GM19099 (cell line): ENCODE measurements at regions not wholly inside any gene's neighbourhood (a gene's known extent, or its start where the extent isn't known, plus 50 kb on each side); places are given as distances from the start of the nearest gene placed in this dataset.

Experiments
- POLR2A ChIP-seq: IDR thresholded peaks from 3 replicates; pipeline ENCODE4 v1.6.1; 2011; ENCODE audit warnings: low read depth; ENCODE audit not compliant: insufficient read length; ENCODE audit errors: extremely low read depth

DNA sequence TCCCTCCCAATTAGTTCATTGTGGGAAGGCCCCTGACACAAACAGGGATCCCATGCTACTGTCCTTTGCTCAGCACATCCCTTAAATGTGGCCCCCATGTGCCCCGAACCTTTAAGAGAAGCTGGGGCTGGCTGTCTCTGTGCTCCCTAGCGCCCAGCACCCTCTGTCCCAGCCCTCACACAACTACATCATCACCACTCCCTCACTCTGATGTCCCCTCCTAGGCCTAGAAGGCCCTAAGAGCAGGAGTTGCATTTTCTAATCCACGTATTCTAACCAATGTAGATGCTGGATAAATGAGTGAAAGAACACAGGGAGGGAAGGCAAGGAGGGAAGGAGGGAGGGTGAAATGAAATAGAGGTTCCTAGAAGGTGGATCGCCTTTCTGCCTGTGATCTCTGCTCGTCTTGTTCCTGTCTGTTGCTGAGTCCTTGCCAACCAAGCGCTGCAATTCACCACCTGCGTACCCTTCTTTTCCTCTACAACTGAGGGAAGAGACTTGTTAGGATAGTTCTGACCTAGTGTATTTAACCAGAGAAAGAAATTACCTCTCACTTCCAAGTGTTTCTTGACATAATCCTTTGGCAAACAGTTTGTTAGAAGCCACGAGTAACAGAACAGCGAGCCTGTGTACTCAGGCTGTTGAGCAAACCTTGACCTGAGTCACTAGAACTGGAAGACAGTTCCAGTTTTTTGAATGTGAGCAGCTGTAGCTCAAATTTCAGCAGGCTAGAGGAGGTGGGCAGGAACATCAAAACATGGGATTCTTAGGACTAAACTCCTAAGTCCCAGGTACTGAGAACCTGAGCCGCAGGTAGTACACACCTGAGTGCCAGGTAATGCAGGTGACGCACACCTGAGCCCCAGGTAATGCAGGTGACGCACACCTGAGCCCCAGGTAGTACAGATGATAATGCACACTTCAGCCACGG, 181.5 kb upstream of the ID2 start:
- TF ChIP-seq POLR2A = no peak

DNA sequence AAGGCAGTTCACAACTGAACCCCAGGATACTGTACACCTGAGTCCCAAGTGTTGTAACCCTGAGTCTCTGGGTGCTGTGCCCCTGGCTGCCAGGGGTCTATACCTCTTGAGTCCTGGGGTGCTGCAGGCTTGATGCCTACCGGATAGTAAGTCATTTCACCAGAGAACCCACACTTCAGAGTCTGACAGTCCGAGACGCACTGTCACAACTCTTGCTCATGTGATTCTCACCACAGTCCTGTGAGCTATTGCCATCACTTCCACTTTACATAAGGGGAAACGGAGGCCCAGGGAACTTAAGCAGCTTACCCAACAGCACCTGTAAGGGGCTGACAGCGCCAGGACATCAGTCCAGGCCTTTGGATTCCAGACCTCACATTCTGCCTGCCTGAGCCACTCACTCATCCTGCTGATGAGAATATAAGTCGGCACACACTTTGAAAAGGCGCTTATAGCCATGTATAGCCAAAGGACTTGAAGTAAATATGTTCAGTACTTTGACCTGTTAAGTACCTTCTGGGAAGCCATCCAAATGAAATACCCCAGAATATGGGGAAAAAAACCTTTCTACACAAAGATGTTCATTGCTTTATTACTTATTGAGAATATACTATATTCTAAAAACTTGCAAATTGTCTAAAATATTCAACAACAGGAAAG, 180.7 kb upstream of the ID2 start:
- TF ChIP-seq POLR2A = no peak

DNA sequence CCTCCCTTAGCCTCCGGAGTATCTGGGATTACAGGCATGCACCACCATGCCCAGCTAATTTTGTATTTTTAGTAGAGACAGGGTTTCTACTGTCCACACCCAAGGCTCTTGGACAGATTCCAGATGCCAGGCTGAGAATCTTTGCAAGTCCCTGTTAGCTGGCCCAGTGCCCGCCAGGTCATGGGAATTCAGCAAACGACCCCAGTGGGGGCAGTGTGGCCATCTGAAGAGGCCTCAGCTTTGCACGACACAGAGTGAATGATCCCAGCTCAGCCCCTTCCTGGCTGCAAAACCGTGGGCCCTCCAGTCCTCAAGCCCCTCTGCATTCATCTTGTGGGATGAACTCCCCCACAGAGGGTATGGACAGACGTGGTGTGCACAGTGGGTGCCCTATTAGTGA, 179.5 kb upstream of the ID2 start:
- no peak for TF ChIP-seq POLR2A

DNA sequence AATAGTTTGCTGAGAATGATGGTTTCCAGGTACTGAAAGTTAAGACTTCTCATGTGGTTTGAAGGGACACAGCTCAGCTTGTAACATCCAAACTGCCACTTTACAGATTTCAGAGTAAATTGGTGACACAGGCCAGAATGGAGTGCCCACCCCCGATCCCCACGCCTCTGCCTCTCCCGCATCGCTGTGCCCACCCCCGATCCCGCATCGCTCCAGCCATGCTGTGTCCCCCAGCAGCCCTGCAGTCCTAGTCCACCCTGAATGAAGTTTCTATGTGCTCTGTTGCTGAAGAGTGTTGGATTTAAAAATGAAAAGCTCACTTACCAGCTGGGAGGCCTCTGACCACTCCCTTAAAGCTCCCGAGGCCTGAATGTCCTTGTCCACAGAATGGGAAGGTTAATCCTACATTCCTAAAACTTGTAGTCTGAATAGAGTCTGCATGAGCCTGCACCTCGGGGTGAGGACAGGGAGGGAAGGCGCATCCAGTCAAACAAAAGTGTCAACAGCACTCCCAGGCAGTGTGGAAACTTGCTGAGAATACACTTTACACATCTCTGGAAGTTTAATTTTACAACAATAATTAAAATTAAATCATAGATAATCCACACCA, 176.4 kb upstream of the ID2 start:
- no peak for TF ChIP-seq POLR2A

DNA sequence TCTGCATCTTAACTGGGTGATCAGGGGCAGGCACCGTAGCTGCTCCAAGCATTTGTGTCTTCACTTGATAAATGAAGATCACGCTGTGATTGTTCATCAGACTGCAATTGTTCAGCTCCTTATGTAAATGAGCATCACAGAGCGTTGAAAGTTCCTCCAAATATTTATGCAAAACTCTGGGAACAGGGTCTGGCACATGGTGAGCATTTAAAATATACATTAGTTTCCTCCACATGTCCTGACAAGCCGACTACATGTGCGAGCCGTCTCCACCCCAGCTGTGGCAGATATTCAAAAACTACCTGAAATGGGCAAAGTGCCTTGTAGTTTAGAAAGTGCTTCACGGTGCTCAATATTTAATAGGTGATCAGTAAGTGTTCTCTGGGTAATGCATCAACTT, 175.1 kb upstream of the ID2 start:
- TF ChIP-seq POLR2A = no peak

DNA sequence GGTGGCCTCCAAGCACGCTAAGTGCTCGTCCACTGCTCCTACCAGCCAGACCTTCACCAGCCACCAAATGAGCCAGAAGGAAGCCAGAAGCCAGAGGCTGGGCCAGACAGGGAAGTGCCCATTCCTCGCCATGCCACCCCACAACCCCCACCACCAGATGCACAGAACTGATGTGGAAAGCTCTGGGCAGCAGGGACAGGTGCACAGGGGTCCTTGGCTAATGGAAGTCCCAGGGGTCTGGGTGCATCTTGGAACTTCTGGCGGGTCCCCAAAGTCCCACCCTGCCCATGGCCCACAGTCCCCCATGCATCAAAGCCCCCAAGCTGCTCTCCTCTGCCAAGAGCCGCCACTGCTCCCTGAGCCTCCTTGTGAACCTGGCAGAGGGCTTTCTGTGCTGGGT, 173.1 kb upstream of the ID2 start:
- no peak for TF ChIP-seq POLR2A

DNA sequence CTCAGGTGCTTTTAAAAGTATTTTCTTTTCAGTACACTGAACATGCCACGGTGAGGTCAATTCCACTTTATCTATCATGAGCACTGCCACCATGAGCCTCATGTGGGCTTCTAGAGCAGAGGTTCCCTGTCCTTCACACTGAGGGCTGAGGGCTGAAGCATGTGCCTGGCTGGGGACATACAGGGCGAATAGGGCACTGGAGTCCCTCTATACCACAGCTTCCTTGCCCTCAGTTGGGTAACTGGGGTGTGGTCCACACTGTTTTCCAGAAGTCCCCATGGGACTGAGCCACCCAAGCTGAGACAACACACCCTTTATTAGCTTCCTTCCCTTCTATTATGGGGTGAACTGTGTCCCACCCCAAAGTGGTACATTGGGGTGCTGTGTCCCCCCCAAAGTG, 172.2 kb upstream of the ID2 start:
- TF ChIP-seq POLR2A = no peak

DNA sequence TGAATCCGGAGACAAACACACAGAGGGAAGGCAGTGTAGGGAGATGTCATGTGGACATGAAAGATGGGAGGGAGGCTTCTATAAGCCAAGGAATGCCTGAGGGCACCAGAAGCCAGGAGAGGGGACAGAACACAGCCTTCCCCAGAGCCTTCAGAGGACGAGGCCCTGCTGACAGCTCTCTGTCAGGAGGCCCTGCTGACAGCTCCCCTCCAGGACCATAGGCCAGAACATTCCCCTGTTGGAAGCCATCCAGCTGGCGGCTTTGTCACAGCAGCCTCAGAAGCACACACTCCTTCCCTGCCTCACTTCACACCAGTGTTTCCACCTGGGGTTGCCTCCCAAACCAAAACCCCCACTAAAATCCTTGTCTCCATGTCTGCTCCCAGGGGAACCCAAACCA, 171.3 kb upstream of the ID2 start:
- TF ChIP-seq POLR2A = no peak

DNA sequence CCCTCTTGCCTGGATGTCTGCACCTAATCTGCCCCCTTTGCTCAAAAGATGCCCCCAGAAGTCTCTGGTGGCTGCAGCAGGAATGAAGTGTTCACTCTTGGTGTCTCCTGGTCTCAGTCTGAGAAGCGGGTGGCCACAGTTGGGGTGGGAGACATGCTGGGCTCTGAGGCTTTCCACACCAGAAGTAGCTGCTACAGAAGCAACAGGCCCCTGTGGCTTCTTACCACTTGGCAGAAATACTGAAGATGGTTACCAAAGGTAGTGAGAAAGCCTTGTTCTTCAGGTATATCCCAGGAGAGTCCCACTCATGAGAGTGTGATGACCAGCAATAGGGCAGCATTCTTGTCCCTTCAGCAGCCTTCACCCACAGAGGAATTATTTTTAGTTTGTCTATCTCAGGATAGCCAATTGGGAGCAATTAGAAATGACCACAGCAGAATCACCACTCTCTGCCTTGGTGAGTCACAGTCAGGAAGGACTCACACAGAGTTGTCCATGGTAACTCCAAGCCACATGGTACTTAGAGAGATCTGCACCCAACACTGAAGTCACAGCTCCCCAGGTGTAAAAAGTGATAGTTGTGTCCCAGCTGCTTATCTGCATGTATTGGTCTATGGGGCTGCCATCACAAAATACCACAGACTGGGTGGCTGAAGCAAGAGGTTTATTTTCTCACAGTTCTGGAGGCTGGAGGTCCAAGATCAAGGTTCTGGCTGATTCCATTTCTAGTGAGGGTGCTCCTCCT, 169.8 kb upstream of the ID2 start:
- no peak for TF ChIP-seq POLR2A

DNA sequence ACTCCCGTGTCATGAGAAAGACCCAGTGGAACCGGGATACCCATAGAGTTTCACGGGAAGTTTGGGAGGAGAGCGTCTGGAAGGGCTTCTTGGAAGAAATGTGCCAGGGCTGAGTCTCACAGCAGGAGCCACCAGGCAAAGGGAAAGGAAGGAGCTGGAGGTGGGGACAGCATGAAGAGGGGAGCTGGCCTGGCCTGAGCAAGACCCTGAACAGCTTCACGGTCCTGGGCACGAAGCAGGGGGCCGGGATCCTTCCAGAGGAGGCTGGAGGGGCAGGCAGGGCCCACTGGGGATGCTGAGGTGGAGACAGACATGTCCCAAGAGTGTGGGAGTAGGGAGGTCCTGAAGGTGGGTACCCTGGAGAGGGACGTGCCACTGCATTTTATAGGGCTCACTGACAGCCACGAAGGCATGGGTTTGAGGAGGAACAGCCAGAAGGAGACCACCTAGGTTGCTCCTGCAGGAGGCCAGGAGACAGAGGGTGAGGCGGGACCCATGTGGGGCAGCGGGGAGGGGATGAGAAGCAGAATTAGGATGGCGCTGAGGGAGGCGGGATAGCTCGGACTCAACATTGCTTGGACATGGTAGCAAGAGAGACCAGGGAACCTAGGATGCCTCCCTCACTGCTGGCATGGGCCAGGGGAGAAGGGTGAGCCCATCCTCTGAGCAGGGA, 168.1 kb upstream of the ID2 start:
- TF ChIP-seq POLR2A = no peak

DNA sequence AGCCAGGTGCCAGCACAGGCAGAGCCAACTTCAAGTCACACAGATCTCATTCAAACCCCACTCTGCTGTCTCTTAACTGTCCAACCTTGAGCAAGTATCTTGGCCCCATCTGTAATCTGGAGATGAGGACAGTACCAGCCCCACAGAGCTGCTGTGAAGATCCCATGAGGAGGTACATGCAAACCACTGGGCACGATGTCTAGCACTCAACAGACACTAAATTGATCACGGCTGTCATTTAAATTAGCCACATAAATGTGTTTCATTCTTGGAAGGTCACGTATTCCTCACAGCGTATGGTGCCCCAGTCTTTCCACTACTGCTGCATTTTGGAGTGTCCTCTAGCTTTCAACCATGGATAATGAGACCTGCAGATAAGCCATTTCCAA, 167.6 kb upstream of the ID2 start:
- TF ChIP-seq POLR2A = no peak

DNA sequence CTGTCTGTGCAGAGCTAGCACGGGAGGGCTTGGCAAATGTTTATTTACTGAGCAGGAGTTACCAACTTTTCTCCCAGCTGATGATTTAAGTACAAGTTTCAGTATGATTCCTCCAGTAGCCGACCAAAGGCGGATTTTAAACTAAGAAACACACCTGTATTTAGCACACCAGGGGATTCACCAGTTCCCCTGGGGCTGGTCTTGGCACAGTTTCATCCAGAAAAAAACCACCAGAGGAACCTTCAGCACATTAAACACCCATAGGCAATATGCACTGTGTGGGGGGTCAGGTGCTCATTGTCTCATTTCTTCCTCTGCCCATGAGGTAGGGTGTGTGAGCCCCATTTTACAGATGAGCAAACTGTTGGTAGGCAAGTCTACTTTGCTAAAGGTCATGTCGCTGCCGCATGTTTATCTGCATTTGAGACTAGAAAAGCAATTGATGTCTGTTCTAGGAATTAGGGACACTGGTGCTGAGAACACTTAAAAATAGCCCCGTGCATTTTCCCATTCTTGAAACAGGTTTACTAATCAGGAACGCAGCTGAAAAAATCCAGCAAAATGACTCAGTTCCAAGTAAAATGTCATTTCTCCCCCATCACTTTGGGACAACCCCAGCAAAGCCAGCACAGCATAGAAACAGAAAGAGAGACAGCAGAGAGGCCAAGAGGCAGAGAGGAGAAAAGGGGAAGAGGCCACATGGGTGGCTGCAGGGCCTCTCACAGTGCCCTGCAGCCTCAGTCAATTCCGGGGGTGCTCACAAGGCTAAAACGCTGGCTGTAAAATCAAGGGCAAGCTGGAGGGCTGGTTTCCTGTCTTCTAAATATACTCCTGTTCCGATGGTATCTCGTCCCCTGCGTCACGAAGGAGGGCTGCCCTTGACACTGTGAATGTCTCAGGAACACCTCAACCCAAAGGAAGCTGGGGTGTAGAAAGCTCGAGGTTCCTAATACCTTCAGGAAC, 166.8 kb upstream of the ID2 start:
- no peak for TF ChIP-seq POLR2A

DNA sequence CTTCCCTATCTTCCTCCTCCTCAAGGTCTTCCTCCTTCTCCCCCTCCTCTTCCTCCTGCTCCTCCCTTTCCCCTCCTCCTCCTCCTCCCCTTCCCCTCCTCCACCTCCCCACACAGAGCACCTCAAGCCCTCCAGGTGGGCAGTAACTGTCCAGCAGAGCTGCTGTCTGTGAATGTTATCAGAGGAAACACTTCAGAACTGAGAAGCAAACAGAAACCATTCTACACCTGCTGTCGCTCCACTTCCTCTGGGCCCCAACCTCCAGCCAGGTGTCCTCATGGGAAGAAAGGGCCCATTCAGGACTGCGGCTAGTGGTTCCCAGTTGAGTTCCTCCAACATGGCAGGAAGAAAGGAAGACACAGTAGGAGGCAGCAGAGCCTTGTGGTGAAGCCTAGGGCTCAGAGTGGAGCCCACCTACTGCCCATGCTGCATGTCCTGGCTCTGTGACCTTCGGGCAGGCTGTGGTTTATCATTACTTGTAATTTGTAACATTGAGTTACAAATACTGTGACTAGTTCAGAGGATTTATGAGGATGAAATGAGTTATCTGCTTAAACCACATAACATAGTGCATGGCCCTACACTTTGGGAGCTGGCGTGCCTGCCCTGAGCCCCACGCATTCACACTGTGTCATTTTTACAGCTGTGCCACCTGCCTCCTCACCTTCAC, 165.9 kb upstream of the ID2 start:
- no peak for TF ChIP-seq POLR2A
